GM12878 (cell line): ENCODE measurements at regions not wholly inside any gene's neighbourhood (a gene's known extent, or its start where the extent isn't known, plus 50 kb on each side); places are given as distances from the start of the nearest gene placed in this dataset.

ENCODE experiments used
- ATAC-seq: fragments of 200-7000 bp; cut with Tn5 transposase; 3 replicates; pipeline ENCODE4 v1.9.1; 2020; ENCODE audit warnings: mild to moderate bottlenecking, moderate library complexity
- BruUV-seq: library from RNA; stranded (reverse); fragments of 400-500 nt; replicated peaks from 2 replicates; lab custom pipeline; 2021; lab: Mats Ljungman, UMichigan
- CTCF ChIA-PET: fragments of 300-600 bp; sonication (Branson Sonifier 250); formaldehyde crosslinking; extraction: SDS; loops from one replicate; lab custom pipeline; 2021; ENCODE audit warnings: inconsistent platforms; lab: Yijun Ruan, JAX
- POLR2A ChIA-PET: fragments of 350-600 bp; formaldehyde crosslinking; extraction: SDS; loops from one replicate; lab custom pipeline; 2021; ENCODE audit warnings: inconsistent platforms; lab: Charles Lee
- RAD21 ChIA-PET: fragments of 300-600 bp; sonication (Branson Sonifier 250); formaldehyde crosslinking; loops from one replicate; lab custom pipeline; 2023; ENCODE audit warnings: antibody characterized with exemption; ENCODE audit not compliant: unreplicated experiment; lab: Charles Lee
- SMC1A ChIA-PET: fragments of 300-600 bp; sonication (Branson Sonifier 250); formaldehyde crosslinking; loops from one replicate; lab custom pipeline; 2023; ENCODE audit not compliant: unreplicated experiment, uncharacterized antibody; lab: Charles Lee
- DNase-seq: peaks from one replicate; pipeline ENCODE4 v3.0.0-alpha.2; 2011; ENCODE audit warnings: low read depth, low spot score
- FAIRE-seq: peaks from 3 replicates; lab custom pipeline; 2011; peaks lifted over from hg19 to GRCh38; lab: Jason Lieb, UNC
- H2AFZ ChIP-seq: 2 replicates; pipeline ENCODE4 v1.6.0; 2011; ENCODE audit warnings: low read depth, low read length, control low read depth; ENCODE audit not compliant: control insufficient read depth
- H3K27ac ChIP-seq: 2 replicates; pipeline ENCODE4 v1.5.1; 2011; ENCODE audit warnings: control low read depth; ENCODE audit not compliant: control insufficient read depth, insufficient read depth
- H3K27me3 ChIP-seq, 2 experiments: replicated peaks in 1 of 2; 2 replicates each; pipeline versions ENCODE4 v1.6.0 to v1.6.1; 2011; ENCODE audit warnings: low read length in 1 of 2; ENCODE audit not compliant: control insufficient read depth in 2 of 2, insufficient read depth in 2 of 2
- H3K36me3 ChIP-seq, 2 experiments: 2 replicates each; pipeline ENCODE4 v1.5.1; 2011; ENCODE audit warnings: low read length in 1 of 2; ENCODE audit not compliant: control insufficient read depth in 2 of 2, insufficient read depth in 2 of 2
- H3K4me1 ChIP-seq: 2 replicates; pipeline ENCODE4 v1.6.1; 2011; ENCODE audit warnings: mild to moderate bottlenecking, low read length, moderate library complexity, mixed read lengths; ENCODE audit not compliant: control insufficient read depth, insufficient read depth
- H3K4me2 ChIP-seq: 2 replicates; pipeline ENCODE4 v1.6.0; 2011; ENCODE audit warnings: control low read depth; ENCODE audit not compliant: control insufficient read depth, insufficient read depth
- H3K4me3 ChIP-seq: fragments of 200-600 bp; sonication (generic); 2 replicates; pipeline ENCODE4 v1.5.1; 2016
- H3K79me2 ChIP-seq: 2 replicates; pipeline ENCODE4 v1.6.0; 2011; ENCODE audit warnings: low read length; ENCODE audit not compliant: control insufficient read depth, insufficient read depth
- H3K9ac ChIP-seq: 2 replicates; pipeline ENCODE4 v1.8.0; 2011; ENCODE audit warnings: low read length, control low read depth, mixed read lengths; ENCODE audit not compliant: control insufficient read depth, insufficient read depth
- H3K9me3 ChIP-seq: replicated peaks from 3 replicates; pipeline ENCODE4 v1.5.1; 2011; ENCODE audit warnings: mild to moderate bottlenecking, low read length; ENCODE audit not compliant: control insufficient read depth, insufficient read depth
- H4K20me1 ChIP-seq: 2 replicates; pipeline ENCODE4 v1.6.0; 2011; ENCODE audit not compliant: control insufficient read depth, insufficient read depth
- ATF2 ChIP-seq: IDR thresholded peaks from 2 replicates; pipeline ENCODE4 v1.6.1; 2012; ENCODE audit warnings: low read length, inconsistent platforms
- EED ChIP-seq: sonication (generic); IDR thresholded peaks from 2 replicates; pipeline ENCODE4 v1.6.1; 2016; ENCODE audit warnings: antibody characterized with exemption, low read depth
- FOS ChIP-seq: IDR thresholded peaks from 3 replicates; pipeline ENCODE4 v1.6.1; 2011; ENCODE audit warnings: borderline replicate concordance; ENCODE audit not compliant: insufficient read length; ENCODE audit errors: extremely low read depth
- FOXK2 ChIP-seq: fragments of 450-650 bp; IDR thresholded peaks from 2 replicates; pipeline ENCODE4 v1.6.1; 2017; ENCODE audit warnings: mild to moderate bottlenecking, moderate library complexity
- MTA2 ChIP-seq: fragments of 450-650 bp; IDR thresholded peaks from 2 replicates; pipeline ENCODE4 v1.6.1; 2016; ENCODE audit warnings: low read depth, mild to moderate bottlenecking, moderate library complexity
- NR2C2 ChIP-seq: IDR thresholded peaks from 2 replicates; pipeline ENCODE4 v1.6.1; 2011; ENCODE audit warnings: borderline replicate concordance, low read depth; ENCODE audit not compliant: control insufficient read depth, insufficient read length
- PAX8 ChIP-seq: fragments of 450-650 bp; IDR thresholded peaks from 2 replicates; pipeline ENCODE4 v1.6.1; 2017; ENCODE audit warnings: mild to moderate bottlenecking, moderate library complexity
- PKNOX1 ChIP-seq: fragments of 450-650 bp; IDR thresholded peaks from 2 replicates; pipeline ENCODE4 v1.6.1; 2016; ENCODE audit warnings: mild to moderate bottlenecking
- POU2F2 ChIP-seq: IDR thresholded peaks from 3 replicates; pipeline ENCODE4 v1.6.1; 2011; ENCODE audit warnings: low read depth, mild to moderate bottlenecking, low read length, borderline replicate concordance
- RELA ChIP-seq: fragments of 450-650 bp; IDR thresholded peaks from 2 replicates; pipeline ENCODE4 v1.8.0; 2014; ENCODE audit warnings: borderline replicate concordance; ENCODE audit not compliant: partially characterized antibody
- TARDBP ChIP-seq: IDR thresholded peaks from 2 replicates; pipeline ENCODE4 v1.6.1; 2016; ENCODE audit warnings: borderline replicate concordance
- USF1 ChIP-seq: IDR thresholded peaks from 2 replicates; pipeline ENCODE4 v1.6.1; 2011; ENCODE audit warnings: borderline replicate concordance, low read depth, mild to moderate bottlenecking, moderate library complexity, mixed read lengths, low read length; ENCODE audit not compliant: insufficient read depth; ENCODE audit errors: extremely low read length
- WRNIP1 ChIP-seq: IDR thresholded peaks from 2 replicates; pipeline ENCODE4 v1.6.1; 2011; ENCODE audit warnings: low read depth, low read length, improper control_type of control experiment, borderline replicate concordance
- WGBS: methylation state at CpG from one replicate; pipeline ENCODE4 v1.1.6; 2016; ENCODE audit warnings: low lambda C conversion rate; ENCODE audit not compliant: insufficient replicate concordance, insufficient coverage; ENCODE audit errors: missing lambda C conversion rate; 5-methylcytosine and 5-hydroxymethylcytosine counted together
- in situ Hi-C: fragments of 300-500 bp; cut with MboI; formaldehyde crosslinking; loops from 9 replicates; pipeline ENCODE4 v1.14.3; 2018; ENCODE audit warnings: mixed read lengths
- intact Hi-C: fragments of 100-400 bp; cut with micrococcal nuclease; formaldehyde crosslinking; loops from one replicate; pipeline ENCODE4 v1.14.2; 2022; ENCODE audit not compliant: unreplicated experiment
- TF ChIP-seq, protein P1 (sequence below): fragments of 450-650 bp; IDR thresholded peaks from 2 replicates; pipeline ENCODE4 v1.6.1; 2017; ENCODE audit warnings: mild to moderate bottlenecking

DNA sequence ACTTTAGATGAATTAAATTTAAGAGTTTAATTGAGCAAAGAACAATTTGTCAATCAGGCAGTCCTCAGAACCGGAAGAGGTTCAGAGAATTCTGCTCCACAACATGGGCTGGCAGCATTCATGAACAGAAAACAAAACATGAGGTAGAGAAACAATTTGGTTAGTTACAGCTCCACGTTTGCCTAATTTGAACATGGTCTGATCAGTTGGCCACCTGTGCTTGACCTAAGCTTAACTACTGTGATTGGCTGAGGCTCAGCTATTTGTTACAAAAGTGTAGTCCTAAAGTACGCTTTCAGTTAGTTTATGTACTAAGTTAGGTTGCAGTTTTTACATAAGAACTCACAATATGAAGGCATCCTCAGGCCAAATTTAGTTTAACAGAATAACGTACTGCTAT, 258.6 kb downstream of the ADAM29 start (continued):
- TF ChIP-seq EED: no peak

DNA sequence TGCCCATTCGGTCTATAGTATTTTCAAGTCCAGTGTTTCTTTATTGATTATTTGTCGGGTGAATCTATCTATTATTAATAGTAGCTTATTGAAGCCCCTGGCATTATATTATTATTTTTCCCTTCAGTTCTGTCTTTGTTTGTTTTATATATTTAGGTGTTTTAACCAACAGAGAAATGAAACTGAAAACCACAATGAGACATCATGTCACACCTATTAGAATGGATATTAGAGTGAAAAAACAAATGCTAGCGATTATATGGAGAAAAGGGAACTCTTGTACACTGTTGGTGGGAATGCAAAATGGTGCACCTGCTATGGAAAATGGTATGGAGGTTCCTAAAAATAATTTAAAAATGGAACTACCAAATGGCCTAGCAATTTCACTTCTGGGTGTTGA, 272.5 kb downstream of the ADAM29 start:
- H3K9me3 ChIP-seq: no peaks in the 10 kb centered on the region
- no peaks in the 10 kb centered on the region for H4K20me1 ChIP-seq
- H3K9ac ChIP-seq: no peak overlapping the region
- in situ Hi-C loops (no loop called here), intact Hi-C loops (no loop called here)
- H3K27me3 ChIP-seq: no peaks in the 10 kb centered on the region
- H3K79me2 ChIP-seq: no peaks in the 10 kb centered on the region
- FAIRE-seq (no peak), DNase-seq (no peak), ATAC-seq (no peak)
- WGBS: 11% methylated on average over 3 of the region's 3 CpGs
- no TSS peak for BruUV-seq
- ChIA-PET CTCF (no interaction called here), RAD21 (no interaction called here), SMC1A (no interaction called here), POLR2A (no interaction called here)
- no peak overlapping the region for H3K4me2 ChIP-seq
- TF ChIP-seq USF1 (no peak), POU2F2 (no peak), FOXK2 (no peak), MTA2 (no peak), ATF2 (no peak), NR2C2 (no peak), FOS (no peak), RELA (no peak), PAX8 (no peak), TARDBP (no peak), PKNOX1 (no peak), WRNIP1 (no peak)
- TF ChIP-seq, protein P1, sequence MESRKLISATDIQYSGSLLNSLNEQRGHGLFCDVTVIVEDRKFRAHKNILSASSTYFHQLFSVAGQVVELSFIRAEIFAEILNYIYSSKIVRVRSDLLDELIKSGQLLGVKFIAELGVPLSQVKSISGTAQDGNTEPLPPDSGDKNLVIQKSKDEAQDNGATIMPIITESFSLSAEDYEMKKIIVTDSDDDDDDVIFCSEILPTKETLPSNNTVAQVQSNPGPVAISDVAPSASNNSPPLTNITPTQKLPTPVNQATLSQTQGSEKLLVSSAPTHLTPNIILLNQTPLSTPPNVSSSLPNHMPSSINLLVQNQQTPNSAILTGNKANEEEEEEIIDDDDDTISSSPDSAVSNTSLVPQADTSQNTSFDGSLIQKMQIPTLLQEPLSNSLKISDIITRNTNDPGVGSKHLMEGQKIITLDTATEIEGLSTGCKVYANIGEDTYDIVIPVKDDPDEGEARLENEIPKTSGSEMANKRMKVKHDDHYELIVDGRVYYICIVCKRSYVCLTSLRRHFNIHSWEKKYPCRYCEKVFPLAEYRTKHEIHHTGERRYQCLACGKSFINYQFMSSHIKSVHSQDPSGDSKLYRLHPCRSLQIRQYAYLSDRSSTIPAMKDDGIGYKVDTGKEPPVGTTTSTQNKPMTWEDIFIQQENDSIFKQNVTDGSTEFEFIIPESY: no peak
- no peaks in the 10 kb centered on the region for H3K4me1 ChIP-seq
- H3K4me3 ChIP-seq: no peak overlapping the region
- no peak overlapping the region for H3K27ac ChIP-seq
- no peaks in the 10 kb centered on the region for H3K36me3 ChIP-seq
- H2AFZ ChIP-seq: no peak overlapping the region
